ENCODE measurements at regions not wholly inside any gene's neighbourhood (a gene's known extent, or its start where the extent isn't known, plus 50 kb on each side); places are given as distances from the start of the nearest gene placed in this dataset.

DNA sequence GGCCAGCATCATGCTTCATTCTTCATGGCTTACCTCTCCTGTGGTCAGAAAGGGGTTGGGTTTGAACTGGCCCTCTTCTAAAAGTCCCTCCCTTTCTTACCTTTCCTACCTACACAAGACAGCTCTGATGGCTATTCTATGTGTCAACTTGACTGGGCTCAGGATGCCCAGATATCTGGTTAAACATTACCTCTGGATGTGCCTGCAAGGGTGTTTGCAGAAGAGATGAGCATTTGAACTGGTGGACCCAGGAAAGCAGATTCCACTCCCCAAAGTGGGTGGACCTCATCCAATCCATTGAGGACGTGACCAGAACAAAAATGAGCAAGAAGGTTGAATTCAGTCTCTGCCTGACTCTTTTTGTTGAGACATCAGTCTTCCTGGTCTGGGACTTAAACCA is 79.0 kb upstream of the TCF7L2 start:
- Histone ChIP-seq H3K27me3 (no peaks in the 10 kb centered on the region), H3K4me1 (replicated peaks in 1 of 2) (no peaks in the 10 kb centered on the region), H3K27ac (no peak overlapping the region), H3K36me3 (replicated peaks in 1 of 2) (no peaks in the 10 kb centered on the region), H3K9me3 (replicated peaks in 1 of 3) (no peaks in the 10 kb centered on the region), H3K4me3 (no peak overlapping the region)
- intact Hi-C loops (cut with DNase I): no loop called here
- no peak for DNase-seq
- TF ChIP-seq POLR2A (IDR thresholded peaks at IDR 0.05): no peak
- TF ChIP-seq, protein P1, sequence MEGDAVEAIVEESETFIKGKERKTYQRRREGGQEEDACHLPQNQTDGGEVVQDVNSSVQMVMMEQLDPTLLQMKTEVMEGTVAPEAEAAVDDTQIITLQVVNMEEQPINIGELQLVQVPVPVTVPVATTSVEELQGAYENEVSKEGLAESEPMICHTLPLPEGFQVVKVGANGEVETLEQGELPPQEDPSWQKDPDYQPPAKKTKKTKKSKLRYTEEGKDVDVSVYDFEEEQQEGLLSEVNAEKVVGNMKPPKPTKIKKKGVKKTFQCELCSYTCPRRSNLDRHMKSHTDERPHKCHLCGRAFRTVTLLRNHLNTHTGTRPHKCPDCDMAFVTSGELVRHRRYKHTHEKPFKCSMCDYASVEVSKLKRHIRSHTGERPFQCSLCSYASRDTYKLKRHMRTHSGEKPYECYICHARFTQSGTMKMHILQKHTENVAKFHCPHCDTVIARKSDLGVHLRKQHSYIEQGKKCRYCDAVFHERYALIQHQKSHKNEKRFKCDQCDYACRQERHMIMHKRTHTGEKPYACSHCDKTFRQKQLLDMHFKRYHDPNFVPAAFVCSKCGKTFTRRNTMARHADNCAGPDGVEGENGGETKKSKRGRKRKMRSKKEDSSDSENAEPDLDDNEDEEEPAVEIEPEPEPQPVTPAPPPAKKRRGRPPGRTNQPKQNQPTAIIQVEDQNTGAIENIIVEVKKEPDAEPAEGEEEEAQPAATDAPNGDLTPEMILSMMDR (IDR thresholded peaks at IDR 0.05): no peak
- WGBS, 4 donors: 67 to 88% (median 83%) methylated on average over 1 of the region's 1 CpG

DNA sequence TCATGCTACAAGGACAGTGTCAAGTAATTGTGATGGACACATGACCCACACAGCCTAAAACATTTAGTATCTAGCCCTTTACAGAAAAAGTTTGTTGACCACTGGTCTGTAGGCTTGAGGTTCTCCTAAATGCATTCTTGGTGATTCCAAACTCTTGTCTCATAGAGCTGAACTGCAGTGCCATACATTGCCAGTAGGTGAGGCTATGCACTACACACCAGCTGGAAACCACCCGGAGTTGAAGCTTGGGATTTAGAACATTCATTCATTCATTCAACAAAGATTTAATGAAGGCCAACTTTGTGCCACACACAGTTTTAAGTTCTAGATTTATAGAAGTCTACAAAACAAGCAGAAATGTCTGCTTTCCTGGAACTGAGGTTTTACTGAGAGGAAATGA is 77.3 kb upstream of the TCF7L2 start:
- 85 to 100% (median 92%) methylated on average over 1 of the region's 1 CpG for WGBS, 4 donors
- intact Hi-C loops (cut with DNase I): no loop called here

DNA sequence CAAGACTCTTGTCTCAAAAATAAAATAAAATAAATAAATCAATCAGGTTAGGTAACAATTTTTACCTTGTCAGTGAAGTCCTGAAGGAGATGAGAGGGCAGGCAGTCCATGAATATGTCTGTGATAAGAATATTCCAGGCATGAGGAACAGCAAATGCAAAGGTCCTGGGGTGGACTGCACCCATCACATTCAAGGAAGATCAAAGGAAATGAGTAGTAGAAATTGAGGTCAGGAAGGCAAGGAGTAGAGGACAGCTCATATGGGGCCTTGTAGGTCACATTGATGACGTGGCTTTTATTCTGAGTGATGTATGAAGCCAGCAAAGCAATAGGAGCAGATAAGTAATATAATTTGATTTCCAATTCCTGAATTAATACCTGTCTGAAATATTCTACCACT is 76.5 kb upstream of the TCF7L2 start:
- no peak for TF ChIP-seq POLR2A (IDR thresholded peaks at IDR 0.05)
- TF ChIP-seq, protein P1 (IDR thresholded peaks at IDR 0.05): no peak
- Histone ChIP-seq H3K4me3 (no peak overlapping the region), H3K27me3 (no peaks in the 10 kb centered on the region), H3K9me3 (replicated peaks in 1 of 3) (no peaks in the 10 kb centered on the region), H3K36me3 (replicated peaks in 1 of 2) (no peaks in the 10 kb centered on the region), H3K27ac (no peak overlapping the region), H3K4me1 (replicated peaks in 1 of 2) (no peaks in the 10 kb centered on the region)
- no peak for DNase-seq
- WGBS, 4 donors: 56 to 89% (median 81%) methylated on average over 1 of the region's 1 CpG
- intact Hi-C loops (cut with DNase I): no loop called here

More for the DNA sequence above, 77.3 kb upstream of the TCF7L2 start:
- TF ChIP-seq, protein P1 (IDR thresholded peaks at IDR 0.05): peak in 1 of 6 experiments; percentile 13
- TF ChIP-seq POLR2A (IDR thresholded peaks at IDR 0.05): no peak
- no peak overlapping the region for H3K27ac ChIP-seq
- no peaks in the 10 kb centered on the region for H3K36me3 ChIP-seq (replicated peaks in 1 of 2)
- H3K4me3 ChIP-seq: no peak overlapping the region
- no peak for DNase-seq
- no peaks in the 10 kb centered on the region for H3K4me1 ChIP-seq (replicated peaks in 1 of 2)
- H3K9me3 ChIP-seq (replicated peaks in 1 of 3): no peaks in the 10 kb centered on the region
- H3K27me3 ChIP-seq: no peaks in the 10 kb centered on the region

GRCh38 chr10:112874982-112875381 is 75.1 kb upstream of the TCF7L2 start:
- no peaks in the 10 kb centered on the region for H3K27me3 ChIP-seq
- no peak overlapping the region for H3K4me3 ChIP-seq
- TF ChIP-seq POLR2A (IDR thresholded peaks at IDR 0.05): no peak
- TF ChIP-seq, protein P1 (IDR thresholded peaks at IDR 0.05): no peak
- WGBS, 4 donors: 76 to 91% (median 86%) methylated on average over 4 of the region's 4 CpGs
- no peaks in the 10 kb centered on the region for H3K4me1 ChIP-seq (replicated peaks in 1 of 2)
- no peaks in the 10 kb centered on the region for H3K36me3 ChIP-seq (replicated peaks in 1 of 2)
- no peaks in the 10 kb centered on the region for H3K9me3 ChIP-seq (replicated peaks in 1 of 3)
- DNase-seq: no peak
- H3K27ac ChIP-seq: no peak overlapping the region
- intact Hi-C loops (cut with DNase I): no loop called here
